HG03139 (cell line): ENCODE measurements at regions not wholly inside any gene's neighbourhood (a gene's known extent, or its start where the extent isn't known, plus 50 kb on each side); places are given as distances from the start of the nearest gene placed in this dataset.
"Not testable (repeated sequence)": the region's sequence is repeated elsewhere in the genome, so short reads cannot be mapped to it uniquely, and the experiment has no call there.

Experiments used
- ATAC-seq: cut with Tn5 transposase; IDR thresholded peaks from one replicate; pipeline ENCODE4 v1.9.1; 2021; ENCODE audit not compliant: unreplicated experiment

DNA sequence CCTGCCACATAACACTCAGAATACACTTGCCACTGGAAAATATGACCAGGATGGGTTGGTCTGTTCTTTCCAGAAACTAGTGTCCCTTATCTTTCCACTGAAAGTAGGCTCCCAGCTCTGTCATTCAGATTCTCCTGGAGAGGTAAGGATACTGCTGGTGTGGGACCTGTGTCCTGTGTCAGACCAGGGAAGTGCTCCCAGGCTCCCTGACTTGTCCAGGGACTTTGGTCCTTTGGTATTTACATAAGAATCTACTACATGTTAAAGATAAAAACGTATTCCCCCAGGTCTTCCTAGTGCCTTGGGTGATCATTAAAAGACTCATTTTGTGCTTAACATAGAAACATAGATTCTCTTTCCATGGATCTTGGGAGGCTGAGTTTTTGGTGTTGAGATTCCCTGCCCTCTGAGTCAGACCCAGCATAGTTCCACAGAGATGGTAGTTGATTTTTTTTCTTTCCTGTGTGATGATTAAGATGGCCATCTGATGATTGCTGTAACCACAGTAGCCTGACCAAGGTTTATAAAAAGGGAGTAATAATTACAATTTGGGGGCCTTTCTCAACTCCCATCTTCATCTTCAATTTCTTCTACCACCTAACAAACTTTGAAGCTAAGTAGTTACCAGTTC is 159.8 kb upstream of the JADE1 start:
- no peak for ATAC-seq

DNA sequence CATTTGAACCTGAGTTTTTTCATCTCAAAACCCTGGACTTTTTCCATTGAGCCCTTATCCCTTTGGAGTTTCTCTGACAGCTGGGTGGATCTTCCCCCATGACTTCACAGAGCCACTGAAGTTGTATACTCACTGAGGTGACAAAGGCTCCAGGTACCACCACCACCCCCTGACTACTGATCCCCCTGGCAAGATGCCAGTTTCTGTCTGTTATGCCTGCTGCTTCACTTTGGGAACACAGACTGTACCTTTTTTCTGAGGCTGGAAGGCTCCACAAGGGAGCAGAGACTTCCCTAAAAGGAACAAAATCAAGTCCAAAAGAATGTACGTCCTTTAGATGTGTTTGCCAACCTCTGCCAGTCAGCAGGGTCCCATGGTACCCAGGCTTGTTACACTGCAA is 160.3 kb upstream of the JADE1 start:
- no peak for ATAC-seq

DNA sequence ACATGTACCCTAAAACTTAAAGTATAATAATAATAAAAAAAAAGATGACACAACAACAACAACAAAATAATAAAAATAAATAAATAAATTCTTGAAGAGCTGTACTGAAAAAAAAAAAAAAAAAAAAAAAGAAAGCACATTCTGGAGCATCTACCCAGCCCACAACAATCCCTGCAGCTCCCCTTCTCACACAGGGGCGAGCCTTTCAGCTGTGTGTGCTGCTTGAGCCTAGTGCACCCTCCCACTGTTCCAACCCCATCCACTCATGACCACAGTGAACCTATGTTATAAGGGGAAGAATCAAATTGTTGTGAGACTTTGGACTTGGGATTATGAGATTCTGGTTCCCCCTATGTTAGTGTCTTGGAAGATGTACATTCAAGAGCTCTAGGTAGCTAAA is 161.5 kb upstream of the JADE1 start:
- ATAC-seq, result no peak

DNA sequence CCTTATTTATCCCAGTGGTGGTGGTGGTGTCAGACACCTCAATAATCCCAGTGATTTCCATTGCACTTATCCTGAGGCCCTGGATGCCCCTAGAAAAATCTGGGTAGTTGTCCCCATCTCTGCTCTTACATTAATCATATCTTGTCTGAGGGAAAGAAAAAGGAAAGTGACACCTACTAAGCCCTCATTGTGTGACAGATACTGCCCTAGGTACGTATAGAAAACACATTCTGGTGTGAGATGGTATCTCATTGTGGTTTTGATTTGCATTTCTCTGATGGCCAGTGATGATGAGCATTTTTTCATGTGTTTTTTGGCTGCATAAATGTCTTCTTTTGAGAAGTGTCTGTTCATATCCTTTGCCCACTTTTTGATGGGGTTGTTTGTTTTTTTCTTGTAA is 162.6 kb upstream of the JADE1 start:
- not testable (repeated sequence) for ATAC-seq

DNA sequence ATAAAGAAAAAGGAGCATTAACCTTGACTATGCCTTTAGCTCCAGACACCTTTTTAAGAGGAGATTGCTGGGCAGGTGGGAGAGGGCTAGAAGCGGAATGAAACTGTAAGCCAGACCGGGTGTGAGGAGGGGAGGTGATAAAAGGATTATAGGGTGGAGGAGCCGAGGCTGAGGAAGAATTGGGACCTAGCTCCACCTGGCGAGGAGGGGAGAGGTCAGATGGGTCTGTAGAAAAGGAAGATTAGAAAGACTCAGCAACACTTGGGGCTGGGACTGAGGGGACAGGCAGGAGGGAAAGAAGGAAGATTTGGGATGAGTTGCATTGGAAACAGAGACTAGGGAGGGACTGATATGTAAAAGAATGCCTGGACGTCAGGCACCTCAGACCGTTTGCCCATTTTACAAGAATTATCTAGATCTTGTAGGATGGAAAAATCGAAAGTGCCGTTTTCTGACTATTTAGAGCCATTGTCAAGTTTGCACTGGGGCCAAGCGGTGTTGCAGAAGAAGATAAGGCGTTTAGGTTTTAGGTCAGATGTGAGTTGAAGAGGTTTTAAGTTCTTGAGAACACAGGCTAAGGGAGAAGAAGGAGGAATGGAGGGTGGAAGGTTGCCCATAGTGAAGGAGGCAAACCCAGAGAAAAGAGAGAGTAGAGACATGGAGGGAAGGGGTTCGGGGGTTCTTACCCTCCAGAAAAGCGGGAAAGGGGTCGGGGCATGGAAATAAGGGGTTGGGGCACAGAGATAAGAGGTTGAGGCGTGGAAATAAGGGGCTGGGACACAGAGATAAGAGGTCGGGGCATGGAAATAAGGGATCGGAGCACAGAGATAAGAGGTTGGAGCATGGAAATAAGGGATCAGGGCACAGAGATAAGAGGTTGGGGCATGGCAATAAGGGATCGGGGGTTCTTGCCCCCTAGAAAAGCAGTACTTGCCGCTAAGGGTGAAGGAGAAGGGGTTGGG is 164.5 kb upstream of the JADE1 start:
- ATAC-seq, result not testable (repeated sequence)

DNA sequence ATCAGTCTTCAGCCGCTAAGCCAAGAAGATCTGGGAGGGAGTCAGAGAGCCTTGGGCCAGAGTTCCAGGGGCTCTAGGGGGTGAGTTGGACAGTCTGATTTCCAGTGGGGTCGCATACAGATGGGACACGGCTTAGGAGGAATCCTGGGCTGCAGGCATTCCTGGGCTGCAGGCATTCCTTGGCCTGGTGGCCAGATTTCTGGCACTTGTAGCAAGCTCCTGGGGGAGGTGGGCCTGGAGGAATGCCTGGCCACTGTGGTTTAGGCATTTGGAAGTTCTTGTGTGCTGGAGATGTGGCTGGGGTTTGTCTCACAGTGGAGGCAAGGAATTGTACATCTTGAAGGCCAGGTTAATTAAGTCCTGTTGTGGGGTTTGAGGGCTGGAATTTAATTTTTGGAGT is 165.4 kb upstream of the JADE1 start:
- ATAC-seq, result not testable (repeated sequence)

DNA sequence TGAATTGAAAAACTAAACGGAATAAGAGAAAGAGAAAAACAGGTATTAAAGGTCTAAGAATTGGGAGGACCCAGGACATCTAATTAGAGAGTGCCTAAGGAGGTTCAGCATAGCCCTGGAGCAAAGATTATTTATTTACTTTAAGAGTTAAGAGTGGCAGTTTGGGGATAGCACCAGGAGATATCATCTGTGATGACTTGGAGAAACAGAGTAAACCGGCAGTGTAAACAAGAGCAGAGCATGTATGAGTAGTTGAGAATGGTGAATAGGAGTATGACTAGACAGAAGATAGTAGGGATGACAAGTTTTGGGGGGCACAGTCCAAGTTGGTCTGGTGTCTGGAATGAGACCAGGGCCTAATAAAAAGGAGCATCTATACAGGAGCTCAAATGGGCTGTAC is 167.9 kb upstream of the JADE1 start:
- not testable (repeated sequence) for ATAC-seq

DNA sequence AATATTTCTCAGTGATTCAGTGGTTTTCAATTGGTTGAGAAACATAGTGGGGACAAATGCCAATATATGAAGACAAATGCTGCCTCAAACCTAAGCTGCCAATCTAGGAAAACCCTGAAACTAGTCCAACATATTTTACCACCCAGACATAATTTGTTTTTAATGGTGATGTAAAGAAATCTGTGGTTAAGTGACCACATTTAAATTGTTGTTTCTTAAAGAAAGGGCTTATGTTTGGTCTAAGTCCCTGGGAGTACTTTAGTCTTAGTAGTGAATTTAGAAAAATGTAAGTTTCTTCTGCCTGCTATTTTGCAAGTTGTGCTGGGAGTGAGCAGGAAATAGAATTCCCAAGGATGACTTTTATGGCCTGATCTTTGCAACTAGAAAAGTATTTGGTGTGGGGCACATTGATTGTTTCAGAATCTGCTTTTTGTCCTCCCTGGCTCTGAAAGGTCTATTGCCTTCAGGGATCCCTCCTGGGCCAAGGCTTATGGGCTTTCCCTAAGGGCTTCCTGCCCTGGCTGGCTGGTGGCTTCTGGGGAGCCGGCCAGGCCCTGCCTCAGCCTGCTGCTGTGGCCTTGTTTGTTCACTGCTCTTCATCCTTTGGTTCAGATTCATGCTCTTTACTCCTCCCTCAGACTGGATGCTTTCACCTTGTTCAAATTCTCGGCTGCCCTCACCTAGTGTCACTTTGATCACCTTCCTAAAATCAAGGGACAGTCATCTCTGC is 169.8 kb upstream of the JADE1 start:
- ATAC-seq, result no peak

DNA sequence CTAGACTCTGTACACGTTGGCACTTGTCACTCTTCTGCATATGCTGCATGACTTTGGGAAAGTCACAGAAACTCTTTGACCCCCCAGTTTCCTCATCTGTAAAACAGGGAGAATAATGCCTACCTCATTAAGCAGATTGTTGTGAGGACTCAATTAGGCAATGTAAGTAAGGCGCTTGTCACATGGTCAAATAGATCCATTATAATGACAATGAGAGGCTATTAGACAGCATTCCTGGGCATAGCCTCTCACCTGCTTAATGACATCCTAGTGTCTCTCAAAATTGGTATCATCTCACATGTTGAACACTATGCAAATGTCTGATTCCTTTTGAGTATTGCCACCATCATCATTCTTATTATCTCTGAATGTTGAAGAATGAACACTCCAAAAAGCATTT is 172.6 kb upstream of the JADE1 start:
- ATAC-seq, result no peak

DNA sequence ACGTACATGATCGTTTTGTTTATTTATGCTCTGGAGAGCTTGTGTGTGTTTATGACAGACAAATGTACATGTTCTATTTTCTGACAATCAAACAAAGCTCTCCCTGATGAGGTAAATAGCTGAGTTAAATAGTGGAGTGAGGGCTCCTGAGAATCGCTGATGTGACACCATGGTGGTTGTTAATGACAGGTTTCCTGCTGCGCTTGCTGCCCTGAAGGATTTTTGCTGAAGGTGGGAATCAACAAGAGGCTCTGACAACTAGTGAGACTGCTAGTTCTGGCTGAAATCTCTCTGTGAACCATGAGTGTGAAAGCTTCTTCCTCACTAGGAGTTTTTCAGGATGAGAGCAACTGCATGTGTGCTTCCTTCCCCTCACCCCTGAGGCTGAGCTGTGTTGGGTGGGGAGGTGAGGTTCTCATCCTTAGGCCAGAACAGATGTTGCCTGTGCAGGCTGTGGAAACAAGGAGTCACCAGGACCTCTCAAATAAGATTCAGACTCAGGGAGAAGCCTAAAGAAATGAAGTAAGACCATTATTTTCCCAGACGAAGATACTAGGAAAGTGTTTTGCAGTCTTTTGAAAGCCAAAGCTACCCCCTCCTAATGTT is 173.4 kb upstream of the JADE1 start:
- ATAC-seq, result no peak

DNA sequence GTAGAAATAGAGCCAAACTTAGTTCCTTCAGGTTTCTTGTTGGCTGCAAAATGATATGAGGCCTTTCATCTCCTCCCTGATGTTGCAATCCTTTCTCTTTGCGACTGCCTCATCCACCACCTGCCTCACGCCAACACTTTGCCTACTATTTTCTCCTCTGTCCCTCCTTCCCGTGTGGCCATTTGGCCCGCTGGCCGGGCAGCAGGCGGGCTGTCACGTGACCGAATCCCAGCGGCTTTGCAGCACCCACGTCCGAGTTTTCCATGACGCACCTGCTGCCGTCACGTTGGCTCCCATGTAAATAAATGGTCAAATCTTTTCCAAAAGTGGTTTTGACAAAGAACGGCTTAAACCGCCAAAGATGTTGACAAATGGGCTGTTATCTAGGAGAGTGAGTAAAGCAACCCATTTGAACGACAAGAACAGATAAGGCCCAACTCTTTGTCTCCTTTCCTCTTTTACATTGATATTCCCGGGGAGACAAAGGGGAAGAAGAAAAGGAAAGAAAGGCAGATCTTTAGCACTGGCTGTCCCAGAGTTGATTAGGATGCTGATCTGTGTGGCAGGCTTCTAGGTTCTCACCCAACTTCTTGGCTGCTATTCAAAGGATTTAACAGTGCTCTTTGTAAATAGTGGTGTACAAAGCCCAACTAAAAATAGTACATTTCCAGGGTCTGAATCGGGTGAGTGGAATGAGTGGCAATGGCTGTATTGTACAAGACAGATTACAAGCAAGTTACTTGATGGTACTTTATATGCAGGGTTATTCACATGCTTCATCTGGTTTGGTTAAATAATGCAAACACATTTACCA is 174.2 kb upstream of the JADE1 start:
- ATAC-seq, result no peak

DNA sequence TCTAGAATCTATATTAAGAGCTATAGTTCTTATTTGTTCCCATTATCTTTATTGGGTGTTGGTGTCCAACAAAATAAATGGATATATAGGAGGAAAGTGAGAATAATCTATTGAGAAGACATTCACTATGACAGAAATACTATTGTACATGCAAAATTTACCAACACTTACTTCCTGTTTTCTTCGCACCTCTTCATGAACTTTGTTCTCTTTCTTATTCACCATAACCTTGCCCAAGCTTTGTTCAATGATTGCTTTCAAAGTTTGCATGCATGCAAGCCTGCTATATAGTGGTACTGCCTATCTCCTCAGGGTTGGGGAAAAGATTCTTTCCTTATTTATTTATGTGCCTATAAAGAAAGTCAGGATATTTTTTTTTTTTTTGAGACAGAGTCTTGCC is 176.4 kb upstream of the JADE1 start:
- ATAC-seq, result no peak

DNA sequence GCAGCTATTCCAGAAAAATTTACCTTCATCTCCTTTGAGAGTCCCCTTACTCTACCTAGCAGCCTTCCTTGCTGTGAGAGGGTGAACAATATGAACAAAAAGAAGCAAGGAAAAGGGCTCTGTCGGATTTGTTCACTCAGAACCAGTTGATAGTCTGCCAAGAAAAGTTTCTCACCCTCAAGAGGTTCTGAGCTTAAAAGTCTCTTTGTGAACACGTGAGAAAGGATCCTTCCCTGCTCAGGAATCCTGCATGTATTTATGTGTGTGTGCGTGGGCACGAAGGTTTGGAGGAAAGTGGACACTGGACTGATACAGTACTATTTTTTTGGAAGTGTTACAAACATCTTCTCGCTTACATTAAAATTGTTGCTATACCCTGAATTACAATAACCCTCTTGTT is 178.6 kb upstream of the JADE1 start:
- no peak for ATAC-seq

DNA sequence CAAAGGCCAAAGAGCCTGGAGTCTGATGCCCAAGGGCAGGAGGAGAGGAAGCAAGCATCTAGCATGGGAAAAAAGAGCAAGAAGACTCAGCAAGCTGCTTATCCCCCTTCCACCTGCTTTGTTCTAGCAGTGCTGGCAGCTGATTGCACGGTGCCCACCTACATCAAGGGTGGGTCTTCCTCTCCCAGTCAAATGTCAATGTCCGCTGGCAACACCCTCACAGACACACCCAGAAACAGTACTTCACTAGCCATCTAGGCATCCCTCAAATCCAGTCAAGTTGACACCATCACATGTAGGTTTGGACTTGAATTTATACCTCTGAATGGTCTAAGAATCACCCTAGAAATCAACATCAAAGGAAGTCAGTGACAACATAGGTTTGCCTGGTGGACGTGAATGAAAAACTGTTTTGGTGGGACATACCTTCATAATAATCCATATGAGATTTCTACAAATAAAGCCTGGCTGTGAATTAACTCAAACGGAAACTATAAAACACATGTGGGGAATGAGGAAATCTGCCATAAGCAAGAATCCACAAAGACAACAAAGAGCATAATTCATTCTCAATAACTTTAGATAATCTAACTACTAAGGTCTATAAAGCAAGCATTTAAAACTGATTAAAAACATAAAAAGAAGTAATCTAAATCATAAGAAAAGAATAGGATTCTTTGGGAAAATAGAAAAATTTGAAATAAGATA is 185.8 kb upstream of the JADE1 start:
- ATAC-seq, result no peak

DNA sequence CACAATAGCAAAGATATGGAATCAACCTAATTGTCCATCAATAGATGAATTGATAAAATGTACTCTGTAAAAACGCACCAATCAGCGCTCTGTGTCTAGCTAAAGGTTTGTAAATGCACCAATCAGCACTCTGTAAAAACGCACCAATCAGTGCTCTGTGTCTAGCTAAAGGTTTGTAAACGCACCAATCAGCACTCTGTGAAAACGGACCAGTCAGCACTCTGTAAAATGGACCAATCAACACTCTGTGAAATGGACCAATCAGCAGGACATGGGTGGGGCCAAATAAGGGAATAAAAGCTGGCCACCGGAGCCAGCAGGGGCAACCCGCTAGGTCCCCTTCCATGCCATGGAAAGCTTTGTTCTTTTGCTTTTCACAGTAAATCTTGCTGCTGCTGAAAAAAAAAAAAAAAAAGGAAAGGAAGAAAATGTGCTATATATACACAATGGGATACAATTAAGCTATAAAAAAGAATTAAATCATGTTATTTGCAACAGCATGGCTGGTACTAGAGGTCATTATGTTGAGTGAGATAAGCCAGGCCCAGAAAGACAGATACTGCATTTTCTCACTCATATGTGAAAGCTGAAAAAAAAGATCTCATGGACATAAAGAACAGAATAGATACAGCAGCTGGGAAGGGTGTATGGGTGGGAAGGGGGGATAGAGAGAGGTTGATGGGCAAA is 189.1 kb upstream of the JADE1 start:
- ATAC-seq, result not testable (repeated sequence)

DNA sequence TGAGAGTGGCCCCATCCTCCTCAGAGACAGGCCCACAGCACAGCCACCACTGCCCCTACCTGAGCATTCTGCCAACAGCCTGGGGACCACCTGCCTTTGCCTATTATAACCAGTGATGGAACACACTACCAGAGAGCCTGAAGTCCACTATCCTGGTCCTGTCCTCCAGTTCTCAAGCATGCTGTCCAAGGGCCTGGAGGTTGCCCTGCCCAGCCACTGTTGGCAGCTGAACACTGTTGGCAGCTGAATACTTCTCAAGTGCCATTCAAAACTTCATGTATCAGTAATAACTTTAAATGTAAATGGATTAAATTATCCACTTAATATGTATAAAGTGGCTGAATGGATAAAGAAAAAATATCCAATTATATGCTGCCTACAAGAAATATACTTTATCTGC is 194.3 kb upstream of the JADE1 start:
- ATAC-seq, result no peak

DNA sequence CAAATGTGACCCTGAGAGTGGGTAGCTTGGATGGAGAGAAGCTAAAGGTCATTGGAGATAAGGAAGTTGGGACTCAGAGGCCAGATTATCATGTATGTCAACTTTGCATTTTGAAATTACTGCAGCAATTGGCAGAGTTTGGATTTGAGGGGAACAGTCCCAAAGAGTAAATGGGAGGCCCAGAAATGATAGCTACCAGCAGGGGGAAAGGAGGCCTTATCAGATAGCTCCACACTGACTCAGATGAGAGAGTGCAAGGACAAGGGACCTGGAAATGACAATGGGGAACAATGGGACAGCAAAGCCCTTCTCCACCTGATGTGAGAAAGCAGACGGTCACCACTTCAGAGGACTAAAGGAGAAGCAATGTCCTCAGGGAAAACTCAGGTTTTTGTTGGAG is 201.5 kb upstream of the JADE1 start:
- no peak for ATAC-seq

DNA sequence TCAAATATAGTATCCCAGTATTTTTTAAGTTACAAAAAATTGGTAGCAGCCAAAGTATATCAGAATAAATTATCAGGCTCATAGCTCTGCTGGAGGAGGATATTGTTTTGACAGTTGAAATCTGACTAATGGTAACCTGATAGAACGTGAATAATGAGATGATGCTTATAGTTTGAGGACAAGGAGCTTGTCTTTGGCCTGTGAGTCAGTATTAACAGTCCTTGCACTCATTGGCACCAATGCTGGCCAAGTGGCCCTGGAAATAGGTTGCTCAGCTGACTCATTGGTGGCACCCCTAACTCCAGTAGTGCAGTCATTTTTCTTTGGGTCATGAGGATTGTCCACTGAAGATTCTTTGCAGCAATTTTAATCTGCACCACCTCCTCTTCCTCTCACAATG is 203.3 kb upstream of the JADE1 start:
- ATAC-seq, result no peak

DNA sequence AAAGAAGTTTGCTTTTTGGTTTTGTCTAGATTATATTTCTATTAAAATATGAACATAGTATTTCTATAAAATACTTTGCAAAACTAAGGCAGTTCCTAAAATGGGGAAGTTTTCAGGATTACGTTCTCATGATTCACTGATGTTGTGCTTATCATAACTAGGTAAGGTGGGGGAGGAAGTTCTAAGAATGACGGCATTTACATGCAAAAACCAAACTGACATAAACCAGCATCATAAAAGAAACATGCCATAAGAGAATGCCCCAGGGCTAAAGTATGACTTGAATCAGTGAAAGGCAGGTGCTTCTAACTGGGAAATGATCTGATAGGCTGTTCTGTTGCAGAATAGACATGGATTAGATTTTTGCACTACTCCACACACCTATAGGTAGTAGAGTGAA is 204.7 kb upstream of the JADE1 start:
- no peak for ATAC-seq
